ENCODE measurements at regions not wholly inside any gene's neighbourhood (a gene's known extent, or its start where the extent isn't known, plus 50 kb on each side); places are given as distances from the start of the nearest gene placed in this dataset.

- peak; percentile 88 to 97 for DNase-seq
Observed at GRCh38 chr3:42012935-42013690, 51.2 kb upstream of the ULK4 start.

- peak; percentile 42 to 71 for DNase-seq
Observed at GRCh38 chr3:42012383-42012934, 50.6 kb upstream of the ULK4 start.
